Activated CD8-positive, alpha-beta T cell treated with anti-CD3 and anti-CD28 coated beads for 36 hours (primary cell): ENCODE measurements at regions not wholly inside any gene's neighbourhood (a gene's known extent, or its start where the extent isn't known, plus 50 kb on each side); places are given as distances from the start of the nearest gene placed in this dataset.

Experiments
- ATAC-seq: fragments of 200-7000 bp; cut with Tn5 transposase; one replicate; pipeline ENCODE4 v1.10.0; 2021; ENCODE audit warnings: mild to moderate bottlenecking, moderate library complexity
- CTCF ChIA-PET: fragments of 350-600 bp; sonication (Branson Sonifier 250); formaldehyde crosslinking; loops from one replicate; lab custom pipeline; 2021; ENCODE audit warnings: antibody characterized with exemption; lab: Charles Lee
- POLR2A ChIA-PET: fragments of 350-600 bp; sonication (Branson Sonifier 250); formaldehyde crosslinking; loops from one replicate; lab custom pipeline; 2021; ENCODE audit warnings: antibody characterized with exemption; lab: Charles Lee
- DNase-seq: peaks from one replicate; pipeline ENCODE4 v3.0.0-alpha.2; 2020
- H3K27ac Mint-ChIP-seq: one replicate; pipeline ENCODE4 v1.8.0; 2021; ENCODE audit warnings: mild to moderate bottlenecking, mixed read lengths
- H3K27me3 Mint-ChIP-seq: one replicate; pipeline ENCODE4 v1.8.0; 2021; ENCODE audit warnings: mixed read lengths
- H3K36me3 Mint-ChIP-seq: one replicate; pipeline ENCODE4 v1.8.0; 2021; ENCODE audit warnings: low read depth, mixed read lengths
- H3K4me1 Mint-ChIP-seq: one replicate; pipeline ENCODE4 v1.8.0; 2021; ENCODE audit warnings: low read depth, mixed read lengths
- H3K4me3 Mint-ChIP-seq: one replicate; pipeline ENCODE4 v1.8.0; 2021; ENCODE audit warnings: mild to moderate bottlenecking, moderate library complexity, mixed read lengths
- H3K9me3 Mint-ChIP-seq: one replicate; pipeline ENCODE4 v1.8.0; 2021; ENCODE audit warnings: mixed read lengths
- intact Hi-C: fragments of 100-400 bp; cut with micrococcal nuclease; formaldehyde crosslinking; loops from one replicate; pipeline ENCODE4 v1.10.0; 2022
- TF ChIP-seq, protein P1 (sequence below): fragments of 200-600 bp; IDR thresholded peaks from one replicate; pipeline ENCODE4 v1.8.0; 2022; ENCODE audit warnings: antibody characterized with exemption, mild to moderate bottlenecking

DNA sequence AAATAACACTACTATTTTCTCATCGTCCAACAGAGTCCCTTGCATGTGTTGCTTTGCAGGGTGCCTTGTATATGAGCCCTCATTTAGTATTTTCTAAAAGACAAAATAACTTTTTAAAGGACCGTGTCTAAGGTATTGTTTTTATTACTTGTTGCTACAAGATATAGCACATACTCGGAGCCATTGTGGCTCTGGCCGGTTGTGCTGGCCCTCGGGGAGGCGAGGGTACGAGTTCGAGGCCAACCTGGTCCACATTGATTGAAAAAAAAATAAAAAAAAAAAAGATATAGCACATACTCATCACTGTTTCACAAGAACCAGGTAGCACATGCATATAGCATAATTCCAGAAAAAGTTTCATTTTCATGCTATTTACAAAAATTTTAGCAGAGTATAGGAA, 869.2 kb downstream of the MRPL39 start:
- H3K9me3 Mint-ChIP-seq, result no peaks in the 10 kb centered on the region
- H3K36me3 Mint-ChIP-seq, result no peaks in the 10 kb centered on the region
- ATAC-seq (no peak), DNase-seq (no peak)
- ChIA-PET CTCF (no interaction called here), POLR2A (no interaction called here)
- H3K4me1 Mint-ChIP-seq, result no peaks in the 10 kb centered on the region
- no peak overlapping the region for H3K4me3 Mint-ChIP-seq
- H3K27ac Mint-ChIP-seq, result no peak overlapping the region
- intact Hi-C loops, result no loop called here
- no peaks in the 10 kb centered on the region for H3K27me3 Mint-ChIP-seq
- TF ChIP-seq, protein P1, sequence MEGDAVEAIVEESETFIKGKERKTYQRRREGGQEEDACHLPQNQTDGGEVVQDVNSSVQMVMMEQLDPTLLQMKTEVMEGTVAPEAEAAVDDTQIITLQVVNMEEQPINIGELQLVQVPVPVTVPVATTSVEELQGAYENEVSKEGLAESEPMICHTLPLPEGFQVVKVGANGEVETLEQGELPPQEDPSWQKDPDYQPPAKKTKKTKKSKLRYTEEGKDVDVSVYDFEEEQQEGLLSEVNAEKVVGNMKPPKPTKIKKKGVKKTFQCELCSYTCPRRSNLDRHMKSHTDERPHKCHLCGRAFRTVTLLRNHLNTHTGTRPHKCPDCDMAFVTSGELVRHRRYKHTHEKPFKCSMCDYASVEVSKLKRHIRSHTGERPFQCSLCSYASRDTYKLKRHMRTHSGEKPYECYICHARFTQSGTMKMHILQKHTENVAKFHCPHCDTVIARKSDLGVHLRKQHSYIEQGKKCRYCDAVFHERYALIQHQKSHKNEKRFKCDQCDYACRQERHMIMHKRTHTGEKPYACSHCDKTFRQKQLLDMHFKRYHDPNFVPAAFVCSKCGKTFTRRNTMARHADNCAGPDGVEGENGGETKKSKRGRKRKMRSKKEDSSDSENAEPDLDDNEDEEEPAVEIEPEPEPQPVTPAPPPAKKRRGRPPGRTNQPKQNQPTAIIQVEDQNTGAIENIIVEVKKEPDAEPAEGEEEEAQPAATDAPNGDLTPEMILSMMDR, result no peak

DNA sequence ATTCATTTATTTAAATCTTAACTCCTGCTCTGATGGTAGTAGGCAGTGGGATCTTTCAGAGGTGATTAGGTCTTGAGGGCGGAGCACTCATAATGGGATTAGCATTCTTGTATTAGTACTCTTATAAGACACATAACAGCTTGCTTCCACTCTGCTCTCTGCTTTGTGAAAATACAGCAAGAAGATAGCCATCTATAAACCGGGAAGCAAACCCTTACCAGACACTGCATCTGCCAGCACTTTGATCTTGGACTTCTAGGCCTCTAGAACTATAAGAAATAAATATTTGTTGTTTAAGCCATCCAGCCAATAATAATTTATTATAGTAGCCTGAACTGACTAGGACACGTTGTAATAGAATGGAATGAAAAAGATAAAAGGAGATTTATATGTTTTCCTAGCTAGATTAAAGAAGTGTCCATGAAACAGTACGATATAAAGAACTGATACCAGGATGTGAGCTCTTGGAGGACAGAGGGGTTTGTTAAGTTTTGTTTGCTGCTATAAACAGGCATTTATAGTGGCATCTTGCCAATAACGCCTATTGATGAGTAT, 869.9 kb downstream of the MRPL39 start:
- Mint-ChIP-seq H3K36me3 (no peaks in the 10 kb centered on the region), H3K9me3 (no peaks in the 10 kb centered on the region), H3K27ac (no peak overlapping the region), H3K27me3 (no peaks in the 10 kb centered on the region), H3K4me1 (no peaks in the 10 kb centered on the region), H3K4me3 (no peak overlapping the region)
- CTCF ChIA-PET, result no interaction called here
- intact Hi-C loops, result no loop called here
- POLR2A ChIA-PET, result no interaction called here
- DNase-seq (no peak), ATAC-seq (no peak)
- TF ChIP-seq, protein P1, result no peak

DNA sequence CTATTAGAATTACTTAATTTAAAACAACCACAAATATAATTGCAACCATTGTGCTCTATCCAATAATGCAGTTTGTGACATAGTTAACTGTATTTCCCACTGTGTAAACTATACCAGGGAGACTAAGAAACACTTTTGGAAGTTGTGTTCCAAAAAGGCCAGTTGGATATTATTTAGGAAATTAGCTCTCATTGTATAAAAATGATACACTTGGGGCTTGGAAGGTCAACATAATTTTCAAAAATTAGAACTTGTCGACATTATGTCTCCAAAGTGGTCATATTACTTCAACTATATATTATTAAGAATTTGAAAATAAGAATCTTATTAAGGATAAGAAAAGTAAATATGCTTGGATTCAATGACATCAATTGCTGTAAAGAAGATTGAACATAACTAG, 876.6 kb downstream of the MRPL39 start:
- no peak for ATAC-seq
- TF ChIP-seq, protein P1, result no peak
- no peak overlapping the region for H3K27ac Mint-ChIP-seq

DNA sequence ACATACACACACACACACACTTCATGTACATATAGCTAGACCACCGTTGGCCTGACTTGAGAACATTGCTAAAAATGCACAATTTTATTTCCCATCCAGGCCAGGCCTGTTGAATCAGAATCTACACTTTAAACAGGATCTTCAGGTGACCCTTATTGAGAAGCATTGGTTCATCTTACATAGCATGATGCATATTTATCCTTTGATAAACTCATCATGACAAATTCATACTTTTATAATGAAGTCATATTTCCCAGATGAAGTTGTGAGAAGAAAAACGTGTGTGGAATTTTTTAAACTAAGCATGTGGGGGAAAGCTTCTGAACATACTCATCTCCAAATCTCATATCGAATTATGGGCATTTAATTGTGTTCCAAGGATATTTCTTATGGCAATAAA, 877.7 kb downstream of the MRPL39 start:
- Mint-ChIP-seq H3K27ac (no peak overlapping the region), H3K4me1 (no peaks in the 10 kb centered on the region), H3K36me3 (no peaks in the 10 kb centered on the region), H3K4me3 (no peak overlapping the region), H3K9me3 (no peaks in the 10 kb centered on the region), H3K27me3 (no peaks in the 10 kb centered on the region)
- intact Hi-C loops, result no loop called here
- POLR2A ChIA-PET, result no interaction called here
- CTCF ChIA-PET, result no interaction called here
- ATAC-seq, result no peak
- no peak for DNase-seq
- TF ChIP-seq, protein P1, result no peak

More for the DNA sequence above, 876.6 kb downstream of the MRPL39 start:
- intact Hi-C loops, result no loop called here
- POLR2A ChIA-PET, result no interaction called here
- CTCF ChIA-PET, result interaction anchor here (0.6 kb wide), 1 partner anchor 140 kb away, joined by 3 read pairs; no protein-coding TSS in a partner anchor
- no peak for DNase-seq
- H3K4me3 Mint-ChIP-seq, result no peak overlapping the region
- no peaks in the 10 kb centered on the region for H3K4me1 Mint-ChIP-seq
- no peaks in the 10 kb centered on the region for H3K9me3 Mint-ChIP-seq
- H3K36me3 Mint-ChIP-seq, result no peaks in the 10 kb centered on the region
- no peaks in the 10 kb centered on the region for H3K27me3 Mint-ChIP-seq

DNA sequence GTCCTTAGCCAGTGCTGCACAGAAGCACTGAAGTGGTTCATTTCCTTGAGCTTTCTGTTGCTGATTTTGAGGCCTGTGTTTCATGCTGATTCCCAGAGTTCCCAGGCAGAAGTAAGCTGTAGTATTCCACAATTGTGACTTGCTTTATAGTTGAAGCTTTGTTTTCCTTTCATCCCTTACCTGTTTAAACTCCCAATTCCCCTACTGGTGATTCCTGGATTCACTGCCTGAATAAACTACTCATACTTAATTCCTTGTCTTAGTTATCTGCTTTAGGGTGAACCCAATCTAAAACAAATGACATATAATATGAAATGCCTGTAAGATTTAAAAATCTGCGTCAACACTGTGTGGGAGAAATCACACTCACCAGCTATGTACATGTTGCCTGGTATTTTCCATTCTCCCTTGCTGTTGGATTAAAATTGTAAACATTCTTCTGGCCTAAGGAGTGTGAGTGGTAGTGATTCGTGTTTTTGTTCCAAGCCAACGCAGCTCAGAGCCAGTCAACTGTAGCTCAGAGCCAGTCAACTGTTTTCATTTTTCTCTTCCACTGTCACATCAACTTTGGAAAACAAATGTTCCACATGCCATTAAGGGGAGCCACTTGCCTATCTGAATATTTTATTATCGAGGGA, 879.4 kb downstream of the MRPL39 start:
- H3K27ac Mint-ChIP-seq, result no peak overlapping the region
- no peak for ATAC-seq
- ChIA-PET CTCF (no interaction called here), POLR2A (no interaction called here)
- H3K27me3 Mint-ChIP-seq, result no peaks in the 10 kb centered on the region
- no peaks in the 10 kb centered on the region for H3K4me1 Mint-ChIP-seq
- no peak overlapping the region for H3K4me3 Mint-ChIP-seq
- no peaks in the 10 kb centered on the region for H3K36me3 Mint-ChIP-seq
- intact Hi-C loops, result no loop called here
- no peak for DNase-seq
- TF ChIP-seq, protein P1, result no peak
- no peaks in the 10 kb centered on the region for H3K9me3 Mint-ChIP-seq
